ENCODE measurements at regions not wholly inside any gene's neighbourhood (a gene's known extent, or its start where the extent isn't known, plus 50 kb on each side); places are given as distances from the start of the nearest gene placed in this dataset.

DNA sequence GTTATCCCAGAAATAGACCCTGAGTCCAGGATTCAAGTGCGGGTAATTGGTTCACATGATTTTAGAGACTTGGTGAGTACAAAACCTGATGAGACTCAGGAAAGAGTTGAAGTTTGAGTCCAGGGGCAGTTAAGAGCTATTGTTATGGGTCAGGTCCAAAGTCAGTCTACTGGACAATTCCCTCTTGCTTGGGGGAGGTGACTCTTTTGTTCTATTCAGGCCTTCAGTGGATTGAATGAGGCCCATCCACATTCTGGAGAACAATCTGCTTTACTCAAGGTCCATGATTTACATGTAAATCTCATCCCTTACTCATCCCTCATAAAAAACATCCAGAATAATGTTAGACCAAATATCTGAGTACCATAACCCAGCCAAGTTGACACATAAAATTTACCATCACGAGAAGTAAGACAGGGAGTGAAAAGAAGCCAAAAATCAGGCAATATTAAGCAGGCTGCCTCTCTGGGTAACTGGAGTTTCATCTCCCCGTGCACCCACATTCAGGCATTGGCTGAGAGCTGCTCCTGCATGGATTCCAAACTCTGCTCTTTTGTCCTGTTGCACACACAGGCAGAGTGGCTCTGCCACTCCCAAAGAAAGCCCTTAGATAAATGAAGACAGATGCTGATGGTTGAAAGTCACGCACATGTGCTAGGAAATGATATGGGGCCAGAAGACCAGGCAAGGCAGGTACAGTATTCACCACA, 156.0 kb upstream of the SALL1 start:
- H3K4me3 Mint-ChIP-seq = no peak overlapping the region
- H3K36me3 Mint-ChIP-seq = no peaks in the 10 kb centered on the region
- no peaks in the 10 kb centered on the region for H3K4me1 Mint-ChIP-seq
- no peak overlapping the region for H3K27ac Mint-ChIP-seq
- no peak for DNase-seq (ENCODE audit: low spot score in 2 of 2)
- peaks cover 18% of the 10 kb centered on the region for H3K9me3 Mint-ChIP-seq
- no peak for ATAC-seq

DNA sequence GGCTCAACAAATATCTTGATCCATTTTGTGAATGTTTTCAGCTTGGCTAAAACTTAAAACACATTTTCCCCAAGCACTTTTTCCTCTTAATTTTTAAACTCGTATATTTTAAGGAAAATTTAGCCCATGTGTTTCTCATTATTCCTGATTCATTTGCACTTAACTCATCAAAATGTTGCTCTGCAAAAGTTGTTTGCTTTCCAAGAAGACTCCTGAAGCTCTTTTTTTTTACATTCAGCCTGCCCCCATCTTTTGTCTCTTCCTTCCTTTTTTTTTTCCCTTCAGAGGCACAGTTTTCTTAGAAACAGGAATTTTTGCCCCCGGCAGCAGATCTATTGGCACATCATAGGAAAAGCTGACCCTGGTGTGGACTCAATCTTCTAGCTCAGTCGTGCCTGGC, 155.0 kb upstream of the SALL1 start:
- Mint-ChIP-seq H3K27ac (no peak overlapping the region), H3K9me3 (peaks cover 18% of the 10 kb centered on the region), H3K4me1 (no peaks in the 10 kb centered on the region), H3K36me3 (no peaks in the 10 kb centered on the region), H3K4me3 (no peak overlapping the region)
- ATAC-seq (no peak), DNase-seq (ENCODE audit: low spot score in 2 of 2) (no peak)

DNA sequence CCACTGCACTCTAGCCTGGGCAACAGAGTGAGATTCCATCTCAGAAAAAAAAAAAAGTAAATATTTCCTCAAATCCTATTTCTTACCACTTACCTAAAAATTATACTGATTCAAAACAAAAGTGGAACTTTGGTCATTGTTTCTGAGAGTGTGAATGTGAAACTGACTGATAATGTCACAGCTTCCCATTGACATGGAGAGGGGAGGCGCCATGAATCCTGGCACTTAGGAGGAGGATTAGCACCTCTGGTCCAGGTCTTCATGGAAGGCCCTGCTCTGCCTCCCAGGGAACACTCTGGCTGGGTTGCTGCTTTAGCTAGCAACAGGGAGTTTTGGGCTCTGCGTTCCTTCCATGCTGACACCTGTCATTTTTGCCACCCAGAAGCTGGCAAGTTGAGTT, 154.3 kb upstream of the SALL1 start:
- Mint-ChIP-seq H3K9me3 (peaks cover 18% of the 10 kb centered on the region), H3K36me3 (no peaks in the 10 kb centered on the region), H3K27ac (no peak overlapping the region), H3K4me3 (no peak overlapping the region), H3K4me1 (no peaks in the 10 kb centered on the region)
- ATAC-seq (no peak), DNase-seq (ENCODE audit: low spot score in 2 of 2) (no peak)

DNA sequence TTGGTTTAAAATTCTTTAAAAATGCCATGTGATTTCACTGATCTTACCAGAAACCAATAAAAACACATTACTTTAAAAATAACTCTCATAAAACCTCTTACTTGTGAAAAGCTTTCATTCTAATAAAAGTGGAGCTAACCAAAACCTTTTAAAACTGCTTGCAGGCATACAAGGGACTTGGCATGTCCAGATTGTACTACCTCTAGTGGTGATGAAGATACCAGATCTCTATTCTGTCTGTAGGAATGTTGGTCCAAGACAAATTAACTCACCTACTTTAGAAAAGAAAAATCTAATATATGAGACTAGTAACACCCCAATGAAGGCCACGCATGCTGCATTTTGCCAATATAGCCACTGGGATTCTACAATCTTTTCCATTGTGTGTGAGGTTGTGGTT, 151.0 kb upstream of the SALL1 start:
- ATAC-seq (no peak), DNase-seq (ENCODE audit: low spot score in 2 of 2) (no peak)
- Mint-ChIP-seq H3K4me3 (no peak overlapping the region), H3K36me3 (no peaks in the 10 kb centered on the region), H3K27ac (no peak overlapping the region), H3K9me3 (peaks cover 13% of the 10 kb centered on the region), H3K4me1 (no peaks in the 10 kb centered on the region)

DNA sequence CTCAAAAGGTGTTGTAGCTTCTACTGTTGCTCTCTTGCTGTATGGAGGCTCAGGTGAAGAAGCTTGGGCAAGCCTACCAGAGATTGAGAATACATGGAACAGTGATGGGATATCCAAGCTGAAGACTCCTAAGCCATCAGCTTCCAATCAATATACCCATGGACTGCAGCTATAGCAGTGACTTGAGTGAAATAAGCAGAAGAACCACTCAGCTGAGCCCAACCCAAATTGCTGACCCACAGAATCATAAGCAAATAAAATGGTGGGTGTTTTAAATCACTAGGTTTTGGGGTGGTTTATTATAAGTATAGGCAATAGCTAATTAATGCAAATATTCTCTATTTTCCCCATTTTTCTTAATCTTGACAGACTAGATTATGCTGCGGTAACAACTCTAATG, 147.7 kb upstream of the SALL1 start:
- no peaks in the 10 kb centered on the region for H3K36me3 Mint-ChIP-seq
- no peak for ATAC-seq
- no peak overlapping the region for H3K27ac Mint-ChIP-seq
- DNase-seq (ENCODE audit: low spot score in 2 of 2) = no peak
- H3K9me3 Mint-ChIP-seq = peaks cover 3% of the 10 kb centered on the region
- H3K4me1 Mint-ChIP-seq = no peaks in the 10 kb centered on the region
- no peak overlapping the region for H3K4me3 Mint-ChIP-seq

DNA sequence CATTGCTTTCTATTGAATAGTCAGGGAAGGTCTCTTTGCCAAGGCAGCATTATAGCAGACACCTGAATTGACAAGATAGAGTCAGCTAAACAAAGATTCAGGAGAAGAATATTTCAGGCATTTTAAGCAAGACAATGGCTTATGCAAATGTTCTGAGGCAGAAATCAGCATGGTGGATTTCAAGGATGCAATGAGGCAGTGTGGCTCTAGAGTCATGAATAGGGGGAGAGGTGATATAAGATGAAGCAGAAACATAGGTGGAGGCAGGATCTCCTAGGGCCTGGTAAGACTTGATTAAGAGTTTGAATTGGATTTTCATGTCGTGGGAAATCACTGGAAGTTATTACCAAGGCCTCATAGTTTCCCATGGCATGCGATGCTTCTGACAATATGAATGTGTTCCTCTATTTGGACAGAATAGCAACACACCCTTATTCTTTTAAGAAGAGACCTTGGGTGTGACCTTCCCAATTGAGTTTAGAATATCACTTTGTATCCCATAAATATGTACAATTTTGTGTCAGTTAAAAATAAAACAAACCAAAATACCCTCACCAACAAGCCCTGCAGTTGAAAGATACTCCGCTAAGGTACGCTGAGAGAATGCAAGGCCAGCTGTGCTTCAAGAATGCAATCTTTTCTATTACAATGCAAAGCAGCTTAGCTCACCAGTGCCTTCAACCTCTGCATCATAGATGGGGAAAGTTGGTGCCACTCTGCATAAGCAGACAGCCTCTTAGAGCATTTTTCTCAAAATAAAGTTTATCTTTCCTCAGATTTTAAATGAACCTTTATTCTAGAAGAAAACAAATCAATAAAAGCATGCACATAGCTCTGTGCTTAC, 139.6 kb upstream of the SALL1 start:
- Mint-ChIP-seq H3K27ac (no peak overlapping the region), H3K4me1 (no peaks in the 10 kb centered on the region), H3K9me3 (peaks cover 6% of the 10 kb centered on the region), H3K4me3 (no peak overlapping the region), H3K36me3 (no peaks in the 10 kb centered on the region)
- ATAC-seq = no peak
- DNase-seq (ENCODE audit: low spot score in 2 of 2) = no peak

DNA sequence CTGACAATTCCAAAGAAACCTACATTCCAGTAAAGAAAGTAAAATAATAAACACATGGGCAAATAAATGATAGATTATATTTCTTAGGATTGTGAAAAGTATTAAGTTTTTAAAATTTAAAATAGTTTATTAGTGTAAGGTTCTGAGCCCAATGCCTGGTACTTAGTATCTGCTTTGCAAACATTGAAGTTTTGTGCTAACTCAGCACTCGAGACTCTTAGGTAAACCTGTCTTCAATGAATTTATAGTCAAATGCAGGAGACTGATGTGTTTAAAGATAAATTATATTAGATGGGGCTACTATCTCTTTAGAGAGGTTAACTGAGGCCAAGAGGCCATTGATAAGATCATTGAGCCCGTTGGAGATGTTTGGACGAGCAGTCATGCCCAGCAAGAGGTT, 138.3 kb upstream of the SALL1 start:
- Mint-ChIP-seq H3K27ac (no peak overlapping the region), H3K9me3 (peaks cover 8% of the 10 kb centered on the region), H3K36me3 (no peaks in the 10 kb centered on the region), H3K4me1 (no peaks in the 10 kb centered on the region), H3K4me3 (no peak overlapping the region)
- ATAC-seq = no peak
- no peak for DNase-seq (ENCODE audit: low spot score in 2 of 2)

DNA sequence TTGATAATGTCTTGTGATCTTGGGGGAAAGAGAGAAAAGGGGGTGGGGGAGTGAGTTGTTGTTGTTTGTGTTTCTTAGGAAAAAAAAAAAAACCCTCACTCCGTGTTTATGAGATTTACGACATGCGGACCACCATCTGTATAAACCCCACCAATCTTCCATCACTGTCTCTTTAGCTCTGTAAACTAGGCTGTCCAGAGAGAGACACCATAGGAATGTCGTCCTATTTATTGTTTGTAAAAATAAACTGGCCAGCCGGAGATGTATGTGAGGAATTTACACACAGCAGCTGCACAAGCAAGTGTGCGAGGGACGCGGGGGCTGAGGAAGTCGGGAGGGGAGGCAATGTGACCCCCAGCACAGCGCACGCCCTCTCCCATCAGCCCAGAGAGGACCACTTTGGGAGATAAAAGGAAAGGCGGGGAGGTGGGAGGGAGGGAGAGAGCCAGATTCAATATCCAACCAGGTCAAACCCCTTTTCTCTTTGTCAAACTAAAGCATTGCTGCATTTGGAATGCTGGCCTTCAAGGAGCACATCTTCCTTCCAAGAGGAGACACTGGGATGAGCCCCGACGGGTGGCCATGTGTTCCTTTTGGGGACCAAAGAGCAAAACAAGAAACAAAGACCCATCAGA, 136.2 kb upstream of the SALL1 start:
- Mint-ChIP-seq H3K4me3 (no peak overlapping the region), H3K4me1 (no peaks in the 10 kb centered on the region), H3K9me3 (peaks cover 13% of the 10 kb centered on the region), H3K36me3 (no peaks in the 10 kb centered on the region), H3K27ac (no peak overlapping the region)
- DNase-seq (ENCODE audit: low spot score in 2 of 2) = no peak
- no peak for ATAC-seq

DNA sequence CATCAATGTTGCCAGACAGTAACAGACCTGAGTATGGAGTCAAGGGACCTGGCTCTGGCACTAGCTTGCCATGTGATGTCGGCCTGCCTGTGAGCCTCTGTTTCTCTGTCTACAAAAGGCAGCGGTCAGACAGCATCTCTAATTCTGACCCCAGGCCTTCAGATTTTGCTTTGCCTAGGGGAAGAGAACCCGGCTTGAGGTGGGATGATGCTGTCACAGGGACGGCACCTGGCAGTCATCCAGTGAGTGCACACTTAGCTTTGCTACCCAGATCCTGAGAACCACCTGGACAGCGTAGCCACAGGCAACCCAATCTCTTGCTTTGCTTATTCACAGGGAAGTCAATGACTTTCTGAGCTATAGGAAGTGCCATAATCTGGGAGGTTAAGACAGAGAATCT, 135.2 kb upstream of the SALL1 start:
- DNase-seq (ENCODE audit: low spot score in 2 of 2) (no peak), ATAC-seq (no peak)
- H3K9me3 Mint-ChIP-seq = peaks cover 13% of the 10 kb centered on the region
- no peak overlapping the region for H3K4me3 Mint-ChIP-seq
- H3K36me3 Mint-ChIP-seq = no peaks in the 10 kb centered on the region
- no peaks in the 10 kb centered on the region for H3K4me1 Mint-ChIP-seq
- H3K27ac Mint-ChIP-seq = no peak overlapping the region

DNA sequence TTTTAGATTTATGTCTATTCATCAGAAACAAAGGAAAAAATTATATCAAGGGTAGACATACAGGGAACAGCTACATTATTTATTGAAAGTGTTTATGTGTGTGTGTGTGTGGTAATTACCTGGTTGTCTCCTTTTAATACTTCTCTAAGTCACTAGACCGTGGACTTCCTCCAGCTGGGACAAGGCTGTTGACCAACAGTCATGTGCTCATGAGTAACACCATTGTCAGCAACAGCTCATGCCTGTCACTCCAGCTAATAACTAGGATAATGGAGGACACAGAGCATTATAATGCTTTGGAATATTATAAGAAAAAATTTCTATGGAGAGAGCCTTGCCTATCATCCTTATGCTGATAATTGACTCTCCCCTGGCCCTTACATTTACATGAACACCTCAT, 125.3 kb upstream of the SALL1 start:
- Mint-ChIP-seq H3K9me3 (peaks cover 4% of the 10 kb centered on the region), H3K4me1 (no peaks in the 10 kb centered on the region), H3K4me3 (no peak overlapping the region), H3K27ac (no peak overlapping the region), H3K36me3 (no peaks in the 10 kb centered on the region)
- ATAC-seq = no peak
- no peak for DNase-seq (ENCODE audit: low spot score in 2 of 2)

DNA sequence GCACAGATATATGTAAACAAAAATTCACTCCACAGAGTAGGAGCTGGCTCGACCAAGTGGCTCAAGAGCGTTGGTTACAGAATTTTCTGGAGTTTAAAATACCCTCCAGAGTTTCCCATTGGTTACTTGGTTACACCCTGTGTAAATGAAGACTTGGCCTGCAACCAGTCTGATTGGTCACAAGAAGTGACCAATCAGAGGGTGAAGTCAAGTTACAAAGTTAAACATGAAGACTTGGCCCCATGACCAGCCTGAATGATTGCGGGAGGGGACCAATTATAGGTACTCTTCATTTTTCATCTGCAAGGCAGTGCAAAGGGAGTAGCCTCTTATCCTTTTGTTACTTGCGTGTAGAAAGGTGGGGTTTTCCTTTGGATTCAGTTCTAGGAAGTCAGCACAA, 121.3 kb upstream of the SALL1 start:
- no peaks in the 10 kb centered on the region for H3K4me1 Mint-ChIP-seq
- DNase-seq (ENCODE audit: low spot score in 2 of 2) (no peak), ATAC-seq (no peak)
- no peaks in the 10 kb centered on the region for H3K36me3 Mint-ChIP-seq
- no peak overlapping the region for H3K4me3 Mint-ChIP-seq
- peaks cover 9% of the 10 kb centered on the region for H3K9me3 Mint-ChIP-seq
- no peak overlapping the region for H3K27ac Mint-ChIP-seq

DNA sequence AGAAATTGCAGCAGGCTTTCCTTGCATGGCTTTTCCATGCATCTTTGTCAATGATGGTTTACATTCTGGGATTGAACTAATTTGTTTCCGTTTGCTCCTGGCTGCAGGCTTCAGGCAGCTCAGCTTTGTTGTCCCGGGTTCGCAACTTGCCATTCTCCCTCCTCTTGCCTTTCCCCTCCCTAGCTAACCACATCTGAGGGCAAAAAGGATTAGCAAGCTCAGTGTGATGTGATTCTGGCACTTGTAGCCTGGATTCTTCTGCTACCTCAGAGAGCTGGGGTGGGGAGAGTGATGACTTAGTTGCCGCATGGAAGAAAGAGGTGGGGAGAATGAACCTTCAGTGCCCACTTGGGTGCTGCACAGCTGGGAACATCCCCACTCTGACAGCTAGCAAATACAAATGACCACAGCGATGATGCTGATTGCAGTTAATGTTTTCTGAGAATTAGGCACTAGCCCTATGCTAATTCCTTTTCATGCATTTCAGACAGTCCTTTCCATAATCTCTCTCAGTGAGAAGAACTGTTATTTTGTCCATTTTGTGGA, 120.2 kb upstream of the SALL1 start:
- H3K4me3 Mint-ChIP-seq = no peak overlapping the region
- ATAC-seq (no peak), DNase-seq (ENCODE audit: low spot score in 2 of 2) (no peak)
- H3K4me1 Mint-ChIP-seq = no peaks in the 10 kb centered on the region
- H3K9me3 Mint-ChIP-seq = peaks cover 13% of the 10 kb centered on the region
- no peak overlapping the region for H3K27ac Mint-ChIP-seq
- H3K36me3 Mint-ChIP-seq = no peaks in the 10 kb centered on the region

DNA sequence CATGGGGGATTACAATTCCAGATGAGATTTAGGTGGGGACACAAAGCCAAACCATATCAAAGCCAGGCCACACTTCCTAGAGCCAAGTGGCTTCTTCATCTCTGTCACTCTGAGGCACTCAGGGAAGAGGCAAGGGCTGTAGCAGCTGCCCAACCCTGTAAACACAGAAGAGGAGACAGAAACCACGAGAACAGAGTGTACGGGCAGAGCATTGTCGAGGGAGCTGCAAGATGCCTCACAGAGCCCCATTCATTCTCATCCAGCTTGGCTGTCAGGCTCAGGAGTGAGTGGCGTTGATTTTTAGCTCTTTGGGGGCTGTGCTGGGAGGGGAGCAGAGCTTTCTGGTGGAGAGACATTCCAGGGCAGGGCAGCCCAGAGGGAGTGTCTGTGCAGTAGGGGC, 117.2 kb upstream of the SALL1 start:
- no peaks in the 10 kb centered on the region for H3K4me1 Mint-ChIP-seq
- no peak overlapping the region for H3K27ac Mint-ChIP-seq
- no peaks in the 10 kb centered on the region for H3K36me3 Mint-ChIP-seq
- no peak overlapping the region for H3K4me3 Mint-ChIP-seq
- peaks cover 17% of the 10 kb centered on the region for H3K9me3 Mint-ChIP-seq
- no peak for ATAC-seq
- DNase-seq (ENCODE audit: low spot score in 2 of 2) = no peak

DNA sequence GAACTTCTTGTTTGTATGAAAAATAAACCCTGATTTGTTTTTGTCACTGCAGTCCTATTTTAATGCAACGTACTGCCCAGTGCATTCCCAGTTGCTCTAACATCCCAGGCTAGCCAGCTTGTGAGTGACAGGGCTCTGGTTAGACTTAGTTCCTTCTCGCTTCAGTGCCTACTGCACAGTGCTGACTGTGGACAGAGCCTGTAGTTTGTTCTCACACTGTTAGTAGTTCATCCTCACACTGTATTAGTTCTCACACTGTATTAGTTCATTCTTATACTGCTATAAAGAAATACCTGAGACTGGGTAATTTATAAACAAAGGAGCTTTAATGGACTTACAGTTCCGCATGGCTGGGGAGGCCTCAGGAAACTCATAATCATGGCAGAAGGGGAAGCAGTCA, 116.6 kb upstream of the SALL1 start:
- H3K36me3 Mint-ChIP-seq = no peaks in the 10 kb centered on the region
- peaks cover 18% of the 10 kb centered on the region for H3K9me3 Mint-ChIP-seq
- no peak for ATAC-seq
- H3K4me3 Mint-ChIP-seq = no peak overlapping the region
- no peaks in the 10 kb centered on the region for H3K4me1 Mint-ChIP-seq
- no peak for DNase-seq (ENCODE audit: low spot score in 2 of 2)
- no peak overlapping the region for H3K27ac Mint-ChIP-seq

DNA sequence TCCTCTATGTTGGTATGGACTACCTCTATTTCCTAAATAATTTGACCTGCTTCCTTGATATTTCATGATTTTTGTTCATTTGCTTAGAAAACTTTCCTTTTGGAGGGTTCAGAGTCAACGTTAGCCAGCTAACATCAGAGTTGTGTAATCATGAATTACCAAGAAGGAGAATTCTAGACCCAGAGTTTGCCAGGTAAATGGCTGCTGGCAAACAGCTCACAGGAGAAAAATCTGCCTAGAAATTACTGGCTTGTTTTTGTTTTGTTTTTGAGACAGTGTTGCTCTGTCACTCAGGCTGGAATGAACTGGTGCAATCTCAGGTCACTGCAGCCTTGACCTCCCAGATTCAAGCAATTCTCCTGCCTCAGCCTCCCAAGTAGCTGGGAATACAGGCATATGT, 111.4 kb upstream of the SALL1 start:
- Mint-ChIP-seq H3K4me1 (no peaks in the 10 kb centered on the region), H3K36me3 (no peaks in the 10 kb centered on the region), H3K9me3 (peaks cover 23% of the 10 kb centered on the region), H3K4me3 (no peak overlapping the region), H3K27ac (no peak overlapping the region)
- ATAC-seq = no peak
- DNase-seq (ENCODE audit: low spot score in 2 of 2) = no peak

DNA sequence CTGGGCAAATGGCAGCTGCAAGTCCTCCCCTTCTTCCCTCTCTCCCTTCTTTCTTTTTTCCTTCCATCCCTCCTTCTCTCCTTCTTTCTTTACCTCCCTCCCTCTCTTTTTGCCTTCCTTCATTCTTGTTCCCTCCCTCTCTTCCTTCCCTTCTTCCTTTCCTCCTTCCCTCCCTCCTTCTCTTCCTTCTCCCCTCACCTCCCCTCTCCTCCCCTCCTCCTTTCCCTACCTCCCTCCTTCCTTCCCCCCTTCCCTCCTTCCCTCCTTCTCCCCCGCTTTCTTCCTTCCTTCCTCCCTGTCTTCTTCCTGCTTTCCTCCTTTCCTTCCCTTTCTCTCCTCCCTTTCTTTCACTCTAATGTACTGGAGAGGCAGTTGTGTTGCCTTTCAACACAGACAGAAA, 110.8 kb upstream of the SALL1 start:
- peaks cover 23% of the 10 kb centered on the region for H3K9me3 Mint-ChIP-seq
- no peak for ATAC-seq
- H3K36me3 Mint-ChIP-seq = no peaks in the 10 kb centered on the region
- no peak for DNase-seq (ENCODE audit: low spot score in 2 of 2)
- H3K4me3 Mint-ChIP-seq = no peak overlapping the region
- H3K4me1 Mint-ChIP-seq = no peaks in the 10 kb centered on the region
- H3K27ac Mint-ChIP-seq = no peak overlapping the region

All from stimulated activated effector memory CD8-positive, alpha-beta T cell treated with anti-CD3 and anti-CD28 coated beads, Interleukin-12 subunit alpha, Interleukin-12 subunit beta, amount 100 ng/mL, for 72 hours (primary cell).